SK-N-SH (cell line): ENCODE measurements at regions not wholly inside any gene's neighbourhood (a gene's known extent, or its start where the extent isn't known, plus 50 kb on each side); places are given as distances from the start of the nearest gene placed in this dataset.

Experiments
- CHD2 ChIP-seq: fragments of 150-350 bp; IDR thresholded peaks from 2 replicates; pipeline ENCODE4 v1.6.1; 2018; ENCODE audit warnings: low read length; ENCODE audit not compliant: partially characterized antibody
- ELF1 ChIP-seq: IDR thresholded peaks from 2 replicates; pipeline ENCODE4 v1.4.0; 2012
- EP300 ChIP-seq, 2 experiments: IDR thresholded peaks; 2 replicates each; pipeline versions ENCODE4 v1.4.0 to v1.6.1; 2012; ENCODE audit warnings: borderline replicate concordance in 1 of 2, low read depth in 1 of 2, low read length in 1 of 2
- FOXM1 ChIP-seq: IDR thresholded peaks from 2 replicates; pipeline ENCODE4 v1.4.0; 2012; ENCODE audit warnings: low read depth, mild to moderate bottlenecking
- GABPA ChIP-seq: IDR thresholded peaks from 2 replicates; pipeline ENCODE4 v1.4.0; 2012; ENCODE audit warnings: low read depth, mild to moderate bottlenecking
- MAX ChIP-seq: IDR thresholded peaks from 2 replicates; pipeline ENCODE4 v1.4.0; 2012; ENCODE audit warnings: low read depth
- NRF1 ChIP-seq: IDR thresholded peaks from 2 replicates; pipeline ENCODE4 v1.6.1; 2012; ENCODE audit warnings: low read depth, mild to moderate bottlenecking, low read length
- POLR2AphosphoS5 ChIP-seq: IDR thresholded peaks from 2 replicates; pipeline ENCODE4 v1.6.1; 2012; ENCODE audit warnings: low read depth, low read length
- RCOR1 ChIP-seq: fragments of 150-350 bp; IDR thresholded peaks from 2 replicates; pipeline ENCODE4 v1.6.1; 2017; ENCODE audit warnings: antibody characterized with exemption, low read length
- TAF1 ChIP-seq: IDR thresholded peaks from 2 replicates; pipeline ENCODE4 v1.6.1; 2012; ENCODE audit warnings: low read depth, mild to moderate bottlenecking, low read length, moderate library complexity, borderline replicate concordance
- TEAD4 ChIP-seq: IDR thresholded peaks from 2 replicates; pipeline ENCODE4 v1.4.0; 2012; ENCODE audit warnings: mild to moderate bottlenecking, borderline replicate concordance; ENCODE audit not compliant: insufficient read depth
- YY1 ChIP-seq: IDR thresholded peaks from 2 replicates; pipeline ENCODE4 v1.4.0; 2012; ENCODE audit warnings: low read depth, mild to moderate bottlenecking
- TF ChIP-seq, protein P1 (sequence below): fragments of 200-600 bp; sonication (generic); IDR thresholded peaks from 2 replicates; pipeline ENCODE4 v1.6.1; 2017; ENCODE audit warnings: antibody characterized with exemption, mild to moderate bottlenecking, moderate library complexity

GRCh38 chr4:81623434-81623833, 151.7 kb upstream of the RASGEF1B start:
- TF ChIP-seq, protein P1, sequence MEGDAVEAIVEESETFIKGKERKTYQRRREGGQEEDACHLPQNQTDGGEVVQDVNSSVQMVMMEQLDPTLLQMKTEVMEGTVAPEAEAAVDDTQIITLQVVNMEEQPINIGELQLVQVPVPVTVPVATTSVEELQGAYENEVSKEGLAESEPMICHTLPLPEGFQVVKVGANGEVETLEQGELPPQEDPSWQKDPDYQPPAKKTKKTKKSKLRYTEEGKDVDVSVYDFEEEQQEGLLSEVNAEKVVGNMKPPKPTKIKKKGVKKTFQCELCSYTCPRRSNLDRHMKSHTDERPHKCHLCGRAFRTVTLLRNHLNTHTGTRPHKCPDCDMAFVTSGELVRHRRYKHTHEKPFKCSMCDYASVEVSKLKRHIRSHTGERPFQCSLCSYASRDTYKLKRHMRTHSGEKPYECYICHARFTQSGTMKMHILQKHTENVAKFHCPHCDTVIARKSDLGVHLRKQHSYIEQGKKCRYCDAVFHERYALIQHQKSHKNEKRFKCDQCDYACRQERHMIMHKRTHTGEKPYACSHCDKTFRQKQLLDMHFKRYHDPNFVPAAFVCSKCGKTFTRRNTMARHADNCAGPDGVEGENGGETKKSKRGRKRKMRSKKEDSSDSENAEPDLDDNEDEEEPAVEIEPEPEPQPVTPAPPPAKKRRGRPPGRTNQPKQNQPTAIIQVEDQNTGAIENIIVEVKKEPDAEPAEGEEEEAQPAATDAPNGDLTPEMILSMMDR, result no peak
- no peak for TF ChIP-seq TAF1
- TF ChIP-seq GABPA, result no peak
- no peak for TF ChIP-seq MAX
- no peak for TF ChIP-seq FOXM1
- TF ChIP-seq EP300 (IDR thresholded peaks at IDR 0.05; ENCODE audit: borderline replicate concordance in 1 of 2, low read depth in 1 of 2, low read length in 1 of 2), result no peak
- no peak for TF ChIP-seq NRF1
- TF ChIP-seq ELF1, result no peak
- no peak for TF ChIP-seq CHD2
- no peak for TF ChIP-seq TEAD4
- TF ChIP-seq RCOR1, result no peak
- TF ChIP-seq YY1, result no peak
- no peak for TF ChIP-seq POLR2AphosphoS5
